HG03354 (cell line): ENCODE measurements at regions not wholly inside any gene's neighbourhood (a gene's known extent, or its start where the extent isn't known, plus 50 kb on each side); places are given as distances from the start of the nearest gene placed in this dataset.
A peak's percentile ranks its signal among the peaks of the same experiment; 100 is the strongest.
"Not testable (repeated sequence)": the region's sequence is repeated elsewhere in the genome, so short reads cannot be mapped to it uniquely, and the experiment has no call there.

Experiments used
- ATAC-seq: cut with Tn5 transposase; IDR thresholded peaks from one replicate; pipeline ENCODE4 v1.9.1; 2021; ENCODE audit warnings: mild to moderate bottlenecking; ENCODE audit not compliant: unreplicated experiment, poor library complexity, severe bottlenecking

- no peak for ATAC-seq
These were observed 101.3 kb downstream of the AKAP11 start for GRCh38 chr13:42373048-42373812.

GRCh38 chr13:42375663-42376062, 103.7 kb downstream of the AKAP11 start:
- no peak for ATAC-seq

- peak; percentile 83 for ATAC-seq
These were observed 105.9 kb downstream of the AKAP11 start for GRCh38 chr13:42377640-42378382.

- peak; percentile 30 for ATAC-seq
These were observed 106.4 kb downstream of the AKAP11 start for GRCh38 chr13:42378383-42378780.

GRCh38 chr13:42379241-42379640, 107.3 kb downstream of the AKAP11 start:
- no peak for ATAC-seq

GRCh38 chr13:42380420-42381164, 108.6 kb downstream of the AKAP11 start:
- peak; percentile 55 for ATAC-seq

GRCh38 chr13:42381165-42381425, 109.1 kb downstream of the AKAP11 start:
- no peak for ATAC-seq

- not testable (repeated sequence) for ATAC-seq
These were observed 109.5 kb downstream of the AKAP11 start for GRCh38 chr13:42381426-42381825.

- ATAC-seq = no peak
These were observed 111.1 kb downstream of the AKAP11 start for GRCh38 chr13:42383025-42383424.

GRCh38 chr13:42384265-42384664, 112.3 kb downstream of the AKAP11 start:
- ATAC-seq = no peak

GRCh38 chr13:42388326-42388725, 116.4 kb downstream of the AKAP11 start:
- no peak for ATAC-seq

GRCh38 chr13:42389041-42389440, 117.1 kb downstream of the AKAP11 start:
- no peak for ATAC-seq

- no peak for ATAC-seq
These were observed 120.2 kb downstream of the AKAP11 start for GRCh38 chr13:42392180-42392579.

- ATAC-seq = no peak
These were observed 121.0 kb downstream of the AKAP11 start for GRCh38 chr13:42392716-42393572.

- peak; percentile 42 for ATAC-seq
These were observed 121.8 kb downstream of the AKAP11 start for GRCh38 chr13:42393573-42394360.

GRCh38 chr13:42394361-42394708, 122.4 kb downstream of the AKAP11 start:
- no peak for ATAC-seq

GRCh38 chr13:42394711-42395085, 122.7 kb downstream of the AKAP11 start:
- no peak for ATAC-seq

GRCh38 chr13:42395086-42395821, 123.3 kb downstream of the AKAP11 start:
- ATAC-seq = no peak

- ATAC-seq = no peak
These were observed 124.5 kb downstream of the AKAP11 start for GRCh38 chr13:42396501-42396900.
